ENCODE measurements at regions not wholly inside any gene's neighbourhood (a gene's known extent, or its start where the extent isn't known, plus 50 kb on each side); places are given as distances from the start of the nearest gene placed in this dataset.
"Not testable (repeated sequence)": the region's sequence is repeated elsewhere in the genome, so short reads cannot be mapped to it uniquely, and the experiment has no call there.

DNA sequence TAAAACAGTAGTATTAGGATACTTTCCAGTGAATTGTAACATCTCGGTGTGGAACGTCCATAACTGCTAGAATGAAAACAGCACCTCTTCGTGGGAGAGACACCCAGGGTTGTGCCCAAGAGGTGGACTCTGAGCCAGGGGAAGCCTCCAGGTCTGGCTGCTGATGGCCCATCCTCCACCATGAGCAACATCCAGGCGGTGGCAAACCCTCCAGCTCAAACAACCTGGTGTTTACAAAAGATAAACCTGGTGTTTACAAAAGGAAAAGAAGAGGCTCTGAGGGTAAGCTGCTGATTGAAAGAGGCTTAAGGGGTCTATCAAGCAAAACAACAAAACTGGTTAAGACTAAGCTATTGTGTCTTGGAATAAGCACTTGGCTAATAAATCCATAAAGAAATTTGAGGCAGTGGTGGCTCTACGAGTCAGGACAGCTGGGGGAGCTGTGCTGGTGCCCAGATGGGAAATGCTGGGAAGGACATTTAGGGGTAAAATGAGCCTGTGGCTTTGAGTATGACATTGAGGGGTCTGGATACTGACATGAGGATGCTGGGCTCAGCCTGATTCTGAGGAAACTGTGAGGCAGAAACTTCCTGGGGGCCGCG, 909.0 kb downstream of the BRD1 start:
- RAD21 ChIA-PET (ENCODE audit: low non-redundant PET in 1 of 2, low total read pairs in 2 of 2, uncharacterized antibody in 2 of 2, unreplicated experiment in 2 of 2), result no interaction called here
- Histone ChIP-seq H3K9me3 (ENCODE audit: control insufficient read depth in 1 of 2, insufficient read depth in 1 of 2, low read depth in 1 of 2, low read length in 2 of 2) (no peaks in the 10 kb centered on the region), H3K4me2 (ENCODE audit: low read length) (no peak overlapping the region), H3K27me3 (ENCODE audit: insufficient read depth, low read length) (peaks cover 8% of the 10 kb centered on the region), H3K27ac (ENCODE audit: low read depth, low read length) (no peak overlapping the region), H3K4me3 (replicated peaks in 1 of 2; ENCODE audit: low read depth in 1 of 2, low read length in 2 of 2) (no peak overlapping the region), H3K36me3 (ENCODE audit: control insufficient read depth in 1 of 2, insufficient read depth in 2 of 2, low read length in 2 of 2) (no peaks in the 10 kb centered on the region), H3K9me2 (ENCODE audit: insufficient read depth) (no peaks in the 10 kb centered on the region), H3K79me2 (ENCODE audit: insufficient read depth, low read length) (no peaks in the 10 kb centered on the region), H2AFZ (ENCODE audit: low read depth, low read length, poor library complexity, severe bottlenecking) (no peak overlapping the region), H3K4me1 (ENCODE audit: control insufficient read depth in 1 of 2, insufficient read depth in 2 of 2, low read length in 2 of 2) (no peaks in the 10 kb centered on the region), H4K20me1 (ENCODE audit: insufficient read depth) (no peaks in the 10 kb centered on the region), H3K9ac (ENCODE audit: low read length) (no peak overlapping the region)
- no peak for DNase-seq (ENCODE audit: low read depth, low spot score)
- no peak for TF ChIP-seq EZH2 (IDR thresholded peaks at IDR 0.05)
- TF ChIP-seq, protein P1, sequence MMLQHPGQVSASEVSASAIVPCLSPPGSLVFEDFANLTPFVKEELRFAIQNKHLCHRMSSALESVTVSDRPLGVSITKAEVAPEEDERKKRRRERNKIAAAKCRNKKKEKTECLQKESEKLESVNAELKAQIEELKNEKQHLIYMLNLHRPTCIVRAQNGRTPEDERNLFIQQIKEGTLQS (IDR thresholded peaks at IDR 0.05), result no peak
- TF ChIP-seq TCF7L2 (IDR thresholded peaks at IDR 0.05; ENCODE audit: borderline replicate concordance, extremely low read depth, insufficient read depth, insufficient read length), result no peak
- TF ChIP-seq ZBTB33 (IDR thresholded peaks at IDR 0.05; ENCODE audit: extremely low read depth, insufficient replicate concordance, low read length), result no peak
- intact Hi-C loops (cut with micrococcal nuclease), result no loop called here
- POLR2A ChIA-PET, result no interaction called here
- ATAC-seq, result no peak
- BruUV-seq (replicated peaks), result no TSS peak
- CTCF ChIA-PET, result no interaction called here

GRCh38 chr22:48912356-48913066, 915.2 kb downstream of the BRD1 start:
- H3K27ac ChIP-seq (ENCODE audit: low read depth, low read length); H3K4me1 ChIP-seq (ENCODE audit: control insufficient read depth in 1 of 2, insufficient read depth in 2 of 2, low read length in 2 of 2); ATAC-seq; H3K4me2 ChIP-seq (ENCODE audit: low read length); H3K79me2 ChIP-seq (ENCODE audit: insufficient read depth, low read length); intact Hi-C loops (cut with micrococcal nuclease); H3K4me3 ChIP-seq (replicated peaks in 1 of 2; ENCODE audit: low read depth in 1 of 2, low read length in 2 of 2); RAD21 ChIA-PET (ENCODE audit: low non-redundant PET in 1 of 2, low total read pairs in 2 of 2, uncharacterized antibody in 2 of 2, unreplicated experiment in 2 of 2); POLR2A ChIA-PET; H3K9me2 ChIP-seq (ENCODE audit: insufficient read depth); DNase-seq (ENCODE audit: low read depth, low spot score); H4K20me1 ChIP-seq (ENCODE audit: insufficient read depth); CTCF ChIA-PET; H3K9me3 ChIP-seq (ENCODE audit: control insufficient read depth in 1 of 2, insufficient read depth in 1 of 2, low read depth in 1 of 2, low read length in 2 of 2); H2AFZ ChIP-seq (ENCODE audit: low read depth, low read length, poor library complexity, severe bottlenecking); H3K36me3 ChIP-seq (ENCODE audit: control insufficient read depth in 1 of 2, insufficient read depth in 2 of 2, low read length in 2 of 2); BruUV-seq (replicated peaks); H3K9ac ChIP-seq (ENCODE audit: low read length): not testable (repeated sequence)
- peaks cover 20% of the 10 kb centered on the region for H3K27me3 ChIP-seq (ENCODE audit: insufficient read depth, low read length)

GRCh38 chr22:48911647-48912046, 916.0 kb downstream of the BRD1 start:
- H3K27ac ChIP-seq (ENCODE audit: low read depth, low read length); H3K36me3 ChIP-seq (ENCODE audit: control insufficient read depth in 1 of 2, insufficient read depth in 2 of 2, low read length in 2 of 2); H3K4me2 ChIP-seq (ENCODE audit: low read length); H3K79me2 ChIP-seq (ENCODE audit: insufficient read depth, low read length); BruUV-seq (replicated peaks); H3K4me1 ChIP-seq (ENCODE audit: control insufficient read depth in 1 of 2, insufficient read depth in 2 of 2, low read length in 2 of 2); intact Hi-C loops (cut with micrococcal nuclease); DNase-seq (ENCODE audit: low read depth, low spot score); ATAC-seq; POLR2A ChIA-PET; H4K20me1 ChIP-seq (ENCODE audit: insufficient read depth); H3K4me3 ChIP-seq (replicated peaks in 1 of 2; ENCODE audit: low read depth in 1 of 2, low read length in 2 of 2); H3K9me3 ChIP-seq (ENCODE audit: control insufficient read depth in 1 of 2, insufficient read depth in 1 of 2, low read depth in 1 of 2, low read length in 2 of 2); CTCF ChIA-PET; H3K9ac ChIP-seq (ENCODE audit: low read length); H3K9me2 ChIP-seq (ENCODE audit: insufficient read depth); RAD21 ChIA-PET (ENCODE audit: low non-redundant PET in 1 of 2, low total read pairs in 2 of 2, uncharacterized antibody in 2 of 2, unreplicated experiment in 2 of 2); H2AFZ ChIP-seq (ENCODE audit: low read depth, low read length, poor library complexity, severe bottlenecking): not testable (repeated sequence)
- H3K27me3 ChIP-seq (ENCODE audit: insufficient read depth, low read length), result peaks cover 28% of the 10 kb centered on the region
